ENCODE measurements at regions not wholly inside any gene's neighbourhood (a gene's known extent, or its start where the extent isn't known, plus 50 kb on each side); places are given as distances from the start of the nearest gene placed in this dataset.

DNA sequence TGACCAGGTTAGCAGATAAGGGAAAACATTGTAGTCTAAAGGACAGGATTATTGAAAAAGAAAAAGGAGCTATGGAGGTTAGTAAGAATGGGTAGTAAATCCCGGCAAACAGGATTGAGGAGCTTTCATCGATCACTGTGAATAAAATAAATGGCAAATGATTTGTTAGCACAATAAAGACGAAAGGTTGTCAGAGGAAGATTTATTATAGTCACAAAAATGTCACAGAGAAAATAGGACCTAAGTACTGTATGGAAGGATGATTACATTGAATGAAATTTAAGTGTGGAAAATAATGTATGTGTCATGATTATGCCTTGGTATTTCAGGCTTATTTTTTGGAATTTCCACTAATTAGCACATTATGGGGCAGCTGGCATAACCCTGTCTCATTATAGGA lies 519.2 kb upstream of the SLITRK6 start:
- Histone ChIP-seq H4K20me1 (ENCODE audit: control insufficient read depth, insufficient read depth, insufficient read length) (no peaks in the 10 kb centered on the region), H3K14ac (ENCODE audit: insufficient read depth, low read length) (no peak overlapping the region), H3K79me1 (ENCODE audit: insufficient read depth, low read depth, low read length, poor library complexity, severe bottlenecking) (no peaks in the 10 kb centered on the region), H3K4me1 (ENCODE audit: insufficient read depth, low read length) (no peaks in the 10 kb centered on the region), H3K9ac (ENCODE audit: extremely low read depth, insufficient read length, low read length) (no peak overlapping the region), H2BK20ac (ENCODE audit: low read depth, low read length, poor library complexity, severe bottlenecking) (no peak overlapping the region), H3K23ac (ENCODE audit: insufficient read length, low read depth, low read length) (no peak overlapping the region), H3K56ac (ENCODE audit: insufficient read length, low read depth, low read length) (no peak overlapping the region), H4K5ac (ENCODE audit: insufficient read length, low read depth, low read length) (no peak overlapping the region), H2AFZ (ENCODE audit: low read length) (no peak overlapping the region), H2BK12ac (ENCODE audit: insufficient read length, low read depth, low read length) (no peak overlapping the region), H3T11ph (ENCODE audit: low read length) (no peak overlapping the region), H4K8ac (replicated peaks; ENCODE audit: insufficient read length, low read depth, low read length) (no peak overlapping the region), H2BK5ac (ENCODE audit: insufficient read length, low read length) (no peak overlapping the region), H4K91ac (ENCODE audit: insufficient read length, low read depth, low read length) (no peak overlapping the region), H3K4me2 (ENCODE audit: insufficient read depth, insufficient read length, low read length) (no peak overlapping the region), H2BK120ac (ENCODE audit: low read depth, low read length, poor library complexity, severe bottlenecking) (no peak overlapping the region), H2BK15ac (ENCODE audit: low read depth, low read length) (no peak overlapping the region), H3K27me3 (ENCODE audit: insufficient read depth, low read length) (no peaks in the 10 kb centered on the region), H3K27ac (ENCODE audit: insufficient read length, low read depth, low read length) (no peak overlapping the region), H2AK5ac (ENCODE audit: insufficient read length, low read length) (no peak overlapping the region), H3K18ac (ENCODE audit: insufficient read length, low read depth, low read length) (no peak overlapping the region), H3K4ac (ENCODE audit: low read depth, low read length) (no peak overlapping the region), H3K23me2 (ENCODE audit: insufficient read length, low read depth, low read length, poor library complexity, severe bottlenecking) (no peaks in the 10 kb centered on the region), H3K79me2 (ENCODE audit: insufficient read depth, low read length) (no peaks in the 10 kb centered on the region), H3K9me3 (ENCODE audit: control insufficient read depth, low read depth, low read length) (no peaks in the 10 kb centered on the region)
- no CpG with 5 or more reads among the region's 3 CpGs for WGBS (ENCODE audit: extremely low coverage, insufficient read length, low lambda C conversion rate)
- Mint-ChIP-seq H3K9me3 (no peaks in the 10 kb centered on the region), H3K36me3 (ENCODE audit: insufficient read depth in 1 of 3, low read depth in 3 of 3) (no peaks in the 10 kb centered on the region), H3K4me1 (no peaks in the 10 kb centered on the region), H3K4me3 (no peak overlapping the region), H3K27ac (no peak overlapping the region), H3K27me3 (ENCODE audit: low read depth) (no peaks in the 10 kb centered on the region; the same call in 1 of the 2 replicates)
- TF ChIP-seq, protein P1, sequence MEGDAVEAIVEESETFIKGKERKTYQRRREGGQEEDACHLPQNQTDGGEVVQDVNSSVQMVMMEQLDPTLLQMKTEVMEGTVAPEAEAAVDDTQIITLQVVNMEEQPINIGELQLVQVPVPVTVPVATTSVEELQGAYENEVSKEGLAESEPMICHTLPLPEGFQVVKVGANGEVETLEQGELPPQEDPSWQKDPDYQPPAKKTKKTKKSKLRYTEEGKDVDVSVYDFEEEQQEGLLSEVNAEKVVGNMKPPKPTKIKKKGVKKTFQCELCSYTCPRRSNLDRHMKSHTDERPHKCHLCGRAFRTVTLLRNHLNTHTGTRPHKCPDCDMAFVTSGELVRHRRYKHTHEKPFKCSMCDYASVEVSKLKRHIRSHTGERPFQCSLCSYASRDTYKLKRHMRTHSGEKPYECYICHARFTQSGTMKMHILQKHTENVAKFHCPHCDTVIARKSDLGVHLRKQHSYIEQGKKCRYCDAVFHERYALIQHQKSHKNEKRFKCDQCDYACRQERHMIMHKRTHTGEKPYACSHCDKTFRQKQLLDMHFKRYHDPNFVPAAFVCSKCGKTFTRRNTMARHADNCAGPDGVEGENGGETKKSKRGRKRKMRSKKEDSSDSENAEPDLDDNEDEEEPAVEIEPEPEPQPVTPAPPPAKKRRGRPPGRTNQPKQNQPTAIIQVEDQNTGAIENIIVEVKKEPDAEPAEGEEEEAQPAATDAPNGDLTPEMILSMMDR (conservative IDR thresholded peaks at IDR 0.05), result no peak
- DNase-seq, result no peak

All from H9 (cell line).